Left colon (tissue), 2 donors: ENCODE measurements at regions not wholly inside any gene's neighbourhood (a gene's known extent, or its start where the extent isn't known, plus 50 kb on each side); places are given as distances from the start of the nearest gene placed in this dataset.
"Not testable (repeated sequence)": the region's sequence is repeated elsewhere in the genome, so short reads cannot be mapped to it uniquely, and the experiment has no call there.

Experiments
- ATAC-seq: fragments of 200-7000 bp; cut with Tn5 transposase; one replicate; pipeline ENCODE4 v1.9.1; 2020; ENCODE audit warnings: mild to moderate bottlenecking, moderate library complexity
- DNase-seq, 2 donors: peaks; one replicate each; pipeline ENCODE4 v3.0.0-alpha.2; 2020
- intact Hi-C, 2 donors: fragments of 100-400 bp; cut with DNase I in 1 of 2; cut with micrococcal nuclease in 1 of 2; formaldehyde crosslinking; loops; one replicate each; pipeline versions ENCODE4 v1.11.2 to v1.14.0; 2022; cut with DNase I, micrococcal nuclease
- donor health status: DM: no; HTN: no; CAD: no.
- donor health status: DM: yes; HTN: yes; CAD: no.

DNA sequence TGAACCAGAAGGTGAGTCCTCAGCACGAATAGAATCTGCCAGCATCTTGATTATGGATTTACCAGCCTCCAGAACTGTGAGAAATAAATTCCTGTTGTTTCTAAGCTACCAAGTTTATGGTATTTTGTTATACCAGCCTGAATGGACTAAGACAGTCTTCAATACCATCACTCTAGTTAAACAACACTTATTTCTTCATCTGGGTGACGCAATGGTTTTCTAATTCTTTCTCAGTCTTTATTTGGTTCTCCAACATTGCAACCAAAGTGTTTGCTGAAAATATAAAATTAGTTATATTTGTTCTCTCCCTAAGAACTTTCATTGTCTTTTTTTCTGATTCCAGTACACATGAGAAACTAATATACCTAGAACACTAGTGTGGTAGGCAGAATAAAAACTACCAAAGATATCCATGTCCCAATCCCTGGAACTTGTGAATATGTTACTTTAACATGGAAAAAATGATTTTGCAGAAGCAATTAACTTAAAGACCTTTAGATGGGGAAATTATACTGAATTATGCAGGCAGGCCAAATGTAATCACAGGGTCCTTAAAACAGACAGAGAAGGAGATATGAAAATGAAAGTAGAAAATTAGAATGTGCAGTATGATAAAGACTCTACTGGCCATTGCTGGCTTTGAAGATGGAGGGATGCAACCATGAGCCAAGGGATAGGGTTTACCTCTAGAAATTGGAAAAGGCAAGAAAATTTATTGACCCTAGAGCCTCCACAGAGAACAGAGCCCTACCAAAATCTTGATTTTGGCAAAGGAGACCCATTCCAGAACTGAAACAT lies 1115.1 kb downstream of the PLA2G4A start:
- intact Hi-C loops: no loop called here
- ATAC-seq (no peak), DNase-seq (no peak)

DNA sequence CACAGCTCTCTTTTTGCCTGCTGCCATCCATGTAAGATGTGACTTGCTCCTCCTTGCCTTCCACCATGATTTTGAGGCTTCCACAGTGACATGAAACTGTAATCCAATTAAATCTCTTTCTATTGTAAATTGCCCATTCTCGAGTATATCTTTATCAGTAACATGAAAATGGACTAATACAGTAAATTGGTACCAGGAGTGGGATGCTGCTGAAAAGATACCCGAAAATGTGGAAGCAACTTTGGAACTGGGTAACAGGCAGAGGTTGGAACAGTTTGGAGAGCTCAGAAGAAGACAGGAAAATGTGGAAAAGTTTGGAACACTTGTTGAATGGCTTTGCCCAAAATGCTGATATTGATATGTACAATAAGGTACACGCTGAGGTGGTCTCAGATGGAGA lies 1117.9 kb downstream of the PLA2G4A start:
- intact Hi-C loops, DNase-seq, ATAC-seq: not testable (repeated sequence)

DNA sequence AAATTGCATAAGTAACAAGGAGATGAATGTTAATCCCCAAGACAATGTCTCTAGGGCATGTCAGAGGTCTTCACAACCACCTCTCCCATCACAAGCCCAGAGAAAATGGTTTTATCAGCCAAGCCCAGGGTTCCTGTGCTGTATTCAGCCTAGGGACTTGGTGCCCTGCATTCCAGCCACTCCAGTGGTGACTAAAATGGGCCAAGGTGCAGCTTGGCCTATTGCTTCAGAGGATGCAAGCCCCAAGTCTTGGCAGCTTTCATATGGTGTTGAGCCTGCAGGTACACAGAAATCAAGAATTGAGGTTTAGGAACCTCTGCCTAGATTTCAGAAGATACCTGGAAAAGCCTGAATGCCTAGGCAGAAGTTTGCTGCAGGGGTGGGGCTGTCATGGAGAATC lies 1118.6 kb downstream of the PLA2G4A start:
- ATAC-seq (no peak), DNase-seq (no peak)
- intact Hi-C loops: no loop called here

DNA sequence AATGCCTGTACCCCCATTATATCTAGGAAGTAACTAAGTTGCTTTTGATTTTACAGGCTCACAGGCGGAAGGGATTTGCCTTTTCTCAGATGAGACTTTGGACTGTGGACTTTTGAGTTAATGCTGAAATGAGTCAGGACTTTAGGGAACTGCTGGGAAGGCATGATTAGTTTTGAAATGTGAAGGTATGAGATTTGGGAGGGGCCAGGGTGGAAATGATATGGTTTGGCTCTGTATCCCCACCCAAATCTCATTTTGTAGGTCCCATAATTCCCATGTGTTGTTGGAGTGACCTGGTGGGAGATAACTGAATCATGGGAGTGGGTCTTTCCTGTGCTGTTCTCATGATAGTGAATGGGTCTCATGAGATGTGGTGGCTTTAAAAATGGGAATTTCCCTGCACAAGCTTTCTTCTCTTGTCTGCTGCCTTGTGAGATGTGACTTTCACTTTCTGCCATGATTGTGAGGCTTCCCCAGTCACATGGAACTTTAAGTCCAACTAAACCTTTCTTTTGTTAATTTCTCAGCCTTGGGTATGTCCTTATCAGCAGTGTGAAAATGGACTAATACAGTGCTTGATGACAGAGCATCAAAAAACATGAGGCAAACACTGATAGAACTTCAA lies 1119.5 kb downstream of the PLA2G4A start:
- no peak for DNase-seq

DNA sequence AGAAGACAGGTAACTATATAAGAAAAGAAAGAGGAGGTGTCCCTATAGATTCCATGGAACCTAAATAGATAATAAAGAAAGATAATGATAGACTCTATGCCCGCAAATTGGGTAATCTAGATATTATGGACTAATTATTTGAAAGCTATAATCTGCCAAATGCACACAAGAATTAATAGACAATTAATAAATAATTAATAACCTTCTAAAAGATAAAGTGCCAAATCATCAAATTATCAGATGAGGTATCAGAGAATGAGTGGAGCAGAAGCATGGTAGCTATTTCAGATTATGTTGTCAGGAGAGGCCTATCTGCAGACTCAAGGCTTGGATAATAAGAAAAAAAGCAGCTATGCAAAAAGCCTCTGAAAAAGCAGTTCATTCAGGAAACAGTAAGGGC lies 1120.8 kb downstream of the PLA2G4A start:
- no peak for DNase-seq
- intact Hi-C loops: no loop called here
- no peak for ATAC-seq

More for the DNA sequence above, 1119.5 kb downstream of the PLA2G4A start:
- intact Hi-C loops: no loop called here
- ATAC-seq: no peak

DNA sequence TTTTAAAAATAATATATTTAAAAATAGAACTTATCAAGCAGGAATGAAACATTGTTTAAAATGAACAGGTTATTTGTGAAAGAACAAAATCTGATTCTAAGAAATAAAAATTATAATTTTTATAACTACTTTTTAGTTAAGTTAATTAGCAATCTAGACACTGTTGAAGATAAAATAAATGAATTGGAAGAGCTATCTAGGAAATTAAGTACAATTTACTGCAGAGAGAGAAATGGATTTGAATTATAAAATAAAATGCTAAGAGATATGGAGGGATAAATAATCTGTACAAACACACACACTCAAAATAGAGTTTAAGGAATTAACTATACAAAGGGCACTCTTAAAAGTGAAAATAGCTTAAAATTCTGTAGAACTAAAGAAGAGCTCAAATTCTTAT lies 1123.1 kb downstream of the PLA2G4A start:
- DNase-seq (no peak), ATAC-seq (no peak)
- intact Hi-C loops: no loop called here

DNA sequence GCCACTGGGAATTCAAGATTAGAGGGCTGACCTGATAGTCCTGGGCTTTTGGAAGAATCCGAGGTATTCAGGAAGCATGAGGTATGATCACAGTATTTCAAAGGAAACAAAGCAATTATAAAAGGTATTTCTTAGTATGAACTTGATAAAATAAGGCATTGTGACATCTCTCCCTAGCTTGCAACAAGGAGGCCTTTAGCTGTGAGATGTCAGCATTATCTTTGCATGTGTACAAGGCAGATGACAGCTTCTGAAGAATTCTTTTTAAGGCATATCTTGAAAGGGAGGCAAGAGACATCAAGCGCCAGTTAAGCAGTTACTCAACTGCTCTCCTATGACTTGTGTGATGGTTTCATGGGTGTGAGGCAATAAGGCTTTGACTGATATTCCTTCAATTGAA lies 1123.7 kb downstream of the PLA2G4A start:
- intact Hi-C loops: no loop called here
- DNase-seq: no peak

DNA sequence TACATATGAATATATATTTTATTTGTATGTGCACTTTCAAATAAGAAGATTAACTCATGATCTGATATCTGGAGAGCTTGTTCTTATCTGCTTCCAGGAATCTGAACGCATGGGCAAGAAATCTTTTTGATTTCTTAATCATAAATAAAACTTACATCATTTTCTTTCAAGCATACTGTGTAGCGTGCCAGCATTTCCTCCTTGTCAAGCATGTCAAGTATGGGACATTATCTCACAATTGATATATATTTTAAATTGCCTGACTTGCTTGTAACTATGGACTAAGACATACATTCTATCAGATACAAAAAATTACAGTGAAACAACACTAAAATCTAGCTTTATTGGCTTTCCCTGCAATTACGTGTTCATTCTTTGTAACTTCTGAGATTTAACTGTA lies 1128.2 kb downstream of the PLA2G4A start:
- intact Hi-C loops: no loop called here
- ATAC-seq (no peak), DNase-seq (no peak)

More for the DNA sequence above, 1123.7 kb downstream of the PLA2G4A start:
- ATAC-seq: no peak

DNA sequence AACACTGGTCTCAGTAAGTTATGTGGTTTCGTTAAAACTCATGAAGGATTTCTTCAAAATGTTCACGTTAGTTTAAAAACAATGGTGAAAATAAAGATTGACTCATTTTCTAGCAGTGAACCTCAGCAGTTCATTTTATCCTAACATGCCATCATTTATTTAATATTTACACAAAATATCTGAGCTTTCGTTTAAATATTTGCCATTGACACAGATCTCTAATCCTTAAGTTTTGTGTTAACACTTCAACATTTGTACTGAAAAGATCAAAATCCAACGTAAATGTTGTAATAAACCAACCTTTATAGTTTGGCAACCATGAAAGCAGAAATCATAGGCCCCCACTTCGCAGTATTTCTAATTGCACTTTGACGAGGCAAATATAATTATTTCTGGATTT lies 1129.5 kb downstream of the PLA2G4A start:
- no peak for ATAC-seq
- DNase-seq: no peak
- intact Hi-C loops: no loop called here

DNA sequence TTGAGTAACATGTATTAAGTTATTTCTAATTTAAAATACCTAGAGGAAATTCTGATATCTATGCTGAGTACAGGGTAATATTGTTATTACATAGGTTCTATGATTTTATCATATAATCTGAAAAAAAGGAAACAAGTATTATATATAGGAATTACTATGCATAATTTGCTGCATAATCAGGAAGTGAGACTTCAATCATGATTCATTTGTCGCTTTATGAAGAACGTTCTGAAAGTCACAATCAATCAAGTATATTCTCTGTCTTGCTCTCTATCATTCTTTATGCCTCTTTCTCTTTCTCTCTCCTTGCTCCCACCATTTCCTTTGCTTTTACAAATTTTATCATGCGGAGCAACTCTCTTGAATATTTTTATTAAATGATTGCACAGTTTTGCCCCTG lies 1130.3 kb downstream of the PLA2G4A start:
- no peak for DNase-seq
- intact Hi-C loops: no loop called here
- no peak for ATAC-seq

DNA sequence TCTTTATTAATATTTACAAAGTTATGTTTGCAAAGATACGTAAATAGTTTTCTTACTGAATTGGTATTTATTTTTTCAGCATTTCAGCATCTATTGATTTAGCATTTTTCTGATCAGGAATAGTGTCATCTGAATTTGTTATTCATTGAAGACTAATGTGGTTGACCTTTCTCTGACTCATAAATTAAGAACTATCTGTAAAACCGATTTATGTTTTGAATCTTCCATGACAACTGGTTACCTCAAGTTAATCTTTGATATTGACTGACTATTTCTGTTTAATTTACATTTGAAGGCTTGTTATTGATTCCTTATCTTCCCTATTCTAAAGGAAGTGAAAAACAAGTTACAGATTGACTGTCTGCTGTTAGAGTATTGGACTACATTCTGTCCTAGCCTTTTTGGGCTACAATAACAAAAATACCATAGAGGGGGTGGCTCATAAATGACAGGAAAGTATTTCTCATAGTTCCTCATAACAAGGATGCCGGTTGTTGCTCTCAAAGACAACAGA lies 1131.4 kb downstream of the PLA2G4A start:
- DNase-seq: no peak
- intact Hi-C loops: no loop called here

DNA sequence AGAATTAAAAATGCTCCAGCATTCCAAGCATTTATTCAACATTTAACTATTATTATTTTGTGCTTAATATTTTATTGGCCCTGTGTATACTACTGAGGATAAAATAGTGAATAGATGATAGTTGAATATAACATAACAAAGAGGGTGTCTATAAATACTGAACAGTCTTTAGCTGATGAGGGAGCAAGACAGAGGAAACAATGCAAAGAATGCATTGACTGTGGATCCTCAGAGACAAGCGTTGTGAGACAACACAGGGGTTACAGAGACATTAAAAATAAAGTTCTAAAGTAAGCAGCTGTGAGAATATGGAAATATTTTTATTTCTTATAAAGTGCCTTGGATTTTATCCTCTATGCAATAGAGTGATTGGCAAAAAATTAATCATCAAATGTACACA lies 1133.1 kb downstream of the PLA2G4A start:
- no peak for ATAC-seq
- intact Hi-C loops: no loop called here

More for the DNA sequence above, 1131.4 kb downstream of the PLA2G4A start:
- ATAC-seq: no peak

DNA sequence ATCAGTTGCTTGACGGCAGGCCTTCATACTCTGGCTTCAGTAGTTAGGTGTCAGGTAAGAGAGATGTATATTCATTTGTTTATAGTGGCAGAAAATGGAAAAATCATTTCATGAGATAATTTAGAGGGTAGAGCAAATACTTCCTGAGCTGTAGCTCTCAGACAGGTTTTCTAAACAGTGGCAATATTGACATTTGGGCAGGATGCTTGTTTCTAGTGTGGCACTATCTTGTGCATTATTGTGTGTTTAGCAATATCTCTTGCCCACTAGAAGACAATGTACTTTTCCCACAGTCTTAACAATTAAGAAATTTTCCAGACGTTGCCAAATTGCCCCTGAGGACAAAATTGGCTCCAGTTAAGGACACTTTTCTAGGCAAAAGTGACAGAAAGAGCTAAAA lies 1143.1 kb downstream of the PLA2G4A start:
- intact Hi-C loops: no loop called here
- ATAC-seq: no peak
- no peak for DNase-seq

More for the DNA sequence above, 1133.1 kb downstream of the PLA2G4A start:
- no peak for DNase-seq

DNA sequence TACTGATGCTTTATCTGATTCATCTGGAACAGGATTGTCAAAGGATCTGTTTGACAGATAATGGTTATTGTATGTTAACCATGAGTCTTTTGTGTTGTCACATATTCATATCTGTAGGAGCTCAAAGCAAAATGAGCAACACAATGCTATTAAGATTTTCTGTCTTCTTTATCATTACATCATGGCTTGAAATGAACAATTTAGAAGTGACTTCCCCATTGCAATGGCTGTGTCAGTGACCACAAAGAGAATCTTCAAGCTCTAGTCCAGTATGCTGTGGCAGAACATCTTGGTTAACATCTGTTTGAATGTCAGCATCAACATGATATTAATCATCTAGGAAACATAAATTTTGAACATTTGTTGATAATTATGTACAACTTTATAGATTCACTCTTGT lies 1148.5 kb downstream of the PLA2G4A start:
- DNase-seq (no peak), ATAC-seq (no peak)
- intact Hi-C loops: no loop called here

DNA sequence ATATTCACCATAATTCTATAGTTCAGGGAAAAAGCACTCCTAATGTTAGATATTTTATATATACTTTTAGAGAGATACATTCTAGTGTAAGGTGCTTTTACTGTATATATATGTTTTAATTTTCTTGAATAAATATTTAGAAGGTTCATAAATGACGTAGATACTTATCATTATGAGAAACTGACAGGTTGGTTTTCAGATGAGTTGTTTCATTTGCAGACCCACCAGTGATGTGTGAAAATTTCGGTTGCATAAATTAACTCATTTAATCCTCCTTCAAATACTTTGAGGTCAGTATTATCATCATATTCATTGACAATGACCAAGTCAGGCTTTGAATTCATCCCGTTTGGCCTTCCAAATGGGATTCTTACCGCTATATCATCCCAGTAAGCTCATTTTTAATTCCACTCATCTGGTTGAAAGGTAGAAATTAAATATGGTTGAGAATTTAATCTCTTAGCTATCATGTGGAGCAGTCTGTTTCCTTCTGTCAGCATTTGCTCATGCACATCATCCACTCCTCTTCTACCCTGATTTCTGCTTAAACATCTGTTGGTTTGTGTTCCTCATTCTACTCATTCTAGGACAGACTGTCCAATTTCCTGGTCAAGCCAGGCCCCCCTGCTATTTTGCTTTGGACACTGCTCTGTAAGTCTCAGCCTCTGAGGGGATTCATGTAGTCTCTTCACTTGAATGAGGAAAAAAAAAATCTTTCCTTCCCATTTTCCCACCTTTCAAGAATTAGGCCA lies 1156.6 kb downstream of the PLA2G4A start:
- intact Hi-C loops: no loop called here
- no peak for ATAC-seq
- DNase-seq: no peak

DNA sequence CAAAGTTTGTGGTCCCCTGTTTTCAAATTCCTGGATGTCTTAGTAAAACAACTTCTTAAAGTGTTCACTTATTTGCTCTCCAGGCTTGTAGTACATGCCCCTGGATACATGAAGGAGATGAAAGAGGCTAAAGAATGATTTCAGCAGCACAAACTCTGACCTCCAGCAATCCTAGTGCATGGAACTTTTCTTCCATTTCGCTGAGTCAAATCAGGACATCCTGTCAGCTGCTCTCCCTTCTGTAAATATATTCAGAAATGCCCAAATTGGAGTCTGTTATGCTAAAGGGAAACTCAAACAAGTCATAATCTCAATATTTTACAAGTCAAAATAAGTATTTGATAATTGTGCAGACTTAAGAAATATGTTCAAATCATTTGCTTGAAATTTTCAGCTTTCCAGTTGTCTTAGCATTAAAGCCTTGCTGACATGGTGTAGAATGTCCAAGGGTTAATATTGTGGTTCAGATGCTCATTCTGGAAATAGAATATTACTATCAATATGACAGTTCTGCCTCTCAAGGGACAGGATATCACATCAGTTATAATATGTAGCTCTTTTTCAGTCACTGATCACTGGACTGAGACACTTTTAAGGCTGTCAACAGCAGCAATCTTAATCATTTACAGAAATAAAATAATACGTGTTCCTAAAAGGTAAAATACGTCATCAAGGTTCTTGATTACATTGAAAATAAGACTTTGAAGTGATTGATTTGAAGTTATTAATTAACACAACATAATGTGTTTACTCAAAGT lies 1157.3 kb downstream of the PLA2G4A start:
- ATAC-seq (no peak), DNase-seq (no peak)
- intact Hi-C loops: no loop called here

DNA sequence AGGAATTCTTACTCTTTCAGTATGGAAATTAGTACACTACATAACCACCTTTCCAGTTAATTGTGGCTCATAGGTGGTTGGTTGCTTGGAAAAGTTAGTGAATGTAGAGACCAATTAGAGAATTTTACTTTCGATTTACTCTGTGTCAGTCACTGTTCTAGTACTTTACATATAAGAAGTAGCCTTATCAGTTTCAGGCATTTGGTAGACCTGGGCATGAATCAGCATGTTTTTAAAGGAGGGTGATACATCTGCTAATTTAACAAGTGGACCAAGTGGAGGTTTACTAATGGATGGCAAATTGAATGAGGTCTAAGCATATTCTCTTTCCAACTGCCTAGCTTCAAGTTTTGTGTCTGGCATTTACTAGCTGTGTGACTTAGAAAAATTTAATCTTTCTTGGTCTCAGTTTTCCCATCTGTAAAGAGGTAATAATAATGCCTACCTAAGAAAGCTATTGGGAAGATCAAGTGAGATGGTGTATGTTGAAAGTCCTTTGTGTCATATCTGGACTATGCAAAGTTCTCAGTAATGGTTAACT lies 1158.6 kb downstream of the PLA2G4A start:
- DNase-seq (no peak), ATAC-seq (no peak)
- intact Hi-C loops: no loop called here

DNA sequence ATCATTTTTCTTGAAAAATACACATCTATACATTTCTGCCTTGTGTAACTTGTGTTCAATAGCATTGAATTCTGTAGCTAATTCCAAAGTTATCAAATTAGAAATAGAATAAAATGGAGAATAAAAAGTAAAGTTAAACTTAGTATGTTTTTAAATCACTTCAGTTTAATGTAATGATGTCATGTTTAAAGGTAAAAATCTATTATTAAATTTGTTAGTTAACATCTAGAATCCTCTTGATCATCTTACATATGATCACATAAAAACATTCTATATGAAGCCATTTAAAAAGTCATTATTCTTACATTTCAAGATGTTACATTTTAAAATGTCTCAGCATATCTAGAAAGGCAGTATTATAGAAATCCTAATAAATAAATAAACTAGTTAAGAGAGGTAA lies 1163.2 kb downstream of the PLA2G4A start:
- DNase-seq: no peak
- ATAC-seq: no peak

DNA sequence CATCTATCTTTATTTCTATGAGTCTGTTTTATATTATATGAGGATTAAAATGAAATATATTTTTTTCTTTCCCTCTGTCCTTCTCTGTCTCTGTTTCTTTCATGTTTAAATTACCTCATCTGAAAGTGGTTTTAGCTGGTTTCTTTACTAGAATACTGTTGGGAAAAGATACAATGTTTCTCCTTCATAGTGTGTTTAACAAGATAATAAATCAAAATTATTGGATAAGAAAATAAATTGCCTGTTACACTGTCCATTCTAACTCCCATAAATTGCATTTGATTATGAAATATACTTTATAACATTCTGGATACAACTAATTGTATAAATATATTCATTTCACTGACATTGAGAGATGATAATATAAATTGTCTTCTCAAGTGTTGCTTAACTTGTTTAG lies 1168.0 kb downstream of the PLA2G4A start:
- DNase-seq (no peak), ATAC-seq (no peak)
- intact Hi-C loops: no loop called here

More for the DNA sequence above, 1163.2 kb downstream of the PLA2G4A start:
- intact Hi-C loops: no loop called here
